Immature natural killer cell (primary cell): ENCODE measurements at regions not wholly inside any gene's neighbourhood (a gene's known extent, or its start where the extent isn't known, plus 50 kb on each side); places are given as distances from the start of the nearest gene placed in this dataset.

Experiments used
- DNase-seq, 3 donors: peaks; one replicate each; pipeline ENCODE4 v3.0.0; 2022; ENCODE audit warnings: mixed read lengths in 1 of 3
- H3K27ac Mint-ChIP-seq, 6 donors: one replicate each; pipeline ENCODE4 v1.8.0; 2020; ENCODE audit warnings: mixed read lengths in 6 of 6, mild to moderate bottlenecking in 5 of 6, inconsistent platforms in 4 of 6, moderate library complexity in 3 of 6
- H3K27me3 Mint-ChIP-seq, 3 donors: one replicate each; pipeline ENCODE4 v1.8.0; 2020 to 2021; ENCODE audit warnings: low read depth in 3 of 3, mild to moderate bottlenecking in 3 of 3, mixed read lengths in 3 of 3, moderate library complexity in 3 of 3, inconsistent platforms in 1 of 3
- H3K36me3 Mint-ChIP-seq, 3 donors: one replicate each; pipeline ENCODE4 v1.8.0; 2020; ENCODE audit warnings: mixed read lengths in 3 of 3, inconsistent platforms in 2 of 3, mild to moderate bottlenecking in 2 of 3
- H3K4me1 Mint-ChIP-seq, 2 donors: one replicate each; pipeline ENCODE4 v1.8.0; 2020; ENCODE audit warnings: inconsistent platforms in 2 of 2, mild to moderate bottlenecking in 2 of 2, mixed read lengths in 2 of 2, moderate library complexity in 1 of 2
- H3K4me3 Mint-ChIP-seq, 5 donors: one replicate each; pipeline ENCODE4 v1.8.0; 2020; ENCODE audit warnings: mild to moderate bottlenecking in 5 of 5, mixed read lengths in 5 of 5, inconsistent platforms in 3 of 5, moderate library complexity in 3 of 5
- H3K9me3 Mint-ChIP-seq, 6 donors: one replicate each; pipeline ENCODE4 v1.8.0; 2020; ENCODE audit warnings: mild to moderate bottlenecking in 6 of 6, mixed read lengths in 6 of 6, inconsistent platforms in 4 of 6, moderate library complexity in 3 of 6

GRCh38 chr7:126222782-126223181 lies 1030.0 kb downstream of the GRM8 start:
- Mint-ChIP-seq H3K27me3 (peaks cover 0 to 5% (median 0%) of the 10 kb centered on the region in 3 donors), H3K9me3 (peaks cover 12 to 53% (median 26%) of the 10 kb centered on the region in 6 donors), H3K27ac (no peak overlapping the region), H3K4me3 (no peak overlapping the region), H3K36me3 (no peaks in the 10 kb centered on the region), H3K4me1 (no peaks in the 10 kb centered on the region)
- DNase-seq: no peak

GRCh38 chr7:126215785-126216184 lies 1037.0 kb downstream of the GRM8 start:
- peaks cover 0 to 2% (median 0%) of the 10 kb centered on the region in 3 donors for H3K27me3 Mint-ChIP-seq
- H3K36me3 Mint-ChIP-seq: no peaks in the 10 kb centered on the region
- H3K4me1 Mint-ChIP-seq: no peaks in the 10 kb centered on the region
- no peak for DNase-seq
- no peak overlapping the region for H3K4me3 Mint-ChIP-seq
- H3K9me3 Mint-ChIP-seq: peaks cover 4 to 42% (median 23%) of the 10 kb centered on the region in 6 donors
- no peak overlapping the region for H3K27ac Mint-ChIP-seq

GRCh38 chr7:126213876-126214275 lies 1038.9 kb downstream of the GRM8 start:
- DNase-seq: no peak
- Mint-ChIP-seq H3K27me3 (peaks cover 0 to 2% (median 0%) of the 10 kb centered on the region in 3 donors), H3K27ac (no peak overlapping the region), H3K4me3 (no peak overlapping the region), H3K9me3 (peaks cover 9 to 31% (median 15%) of the 10 kb centered on the region in 6 donors), H3K4me1 (no peaks in the 10 kb centered on the region), H3K36me3 (no peaks in the 10 kb centered on the region)

GRCh38 chr7:126211875-126212274 lies 1040.9 kb downstream of the GRM8 start:
- H3K9me3 Mint-ChIP-seq: peaks cover 11 to 32% (median 17%) of the 10 kb centered on the region in 6 donors
- H3K4me1 Mint-ChIP-seq: no peaks in the 10 kb centered on the region
- no peak overlapping the region for H3K27ac Mint-ChIP-seq
- H3K4me3 Mint-ChIP-seq: no peak overlapping the region
- no peak for DNase-seq
- no peaks in the 10 kb centered on the region for H3K36me3 Mint-ChIP-seq
- peaks cover 0 to 2% (median 0%) of the 10 kb centered on the region in 3 donors for H3K27me3 Mint-ChIP-seq

- H3K4me1 Mint-ChIP-seq: no peaks in the 10 kb centered on the region
- DNase-seq: no peak
- no peak overlapping the region for H3K4me3 Mint-ChIP-seq
- H3K36me3 Mint-ChIP-seq: no peaks in the 10 kb centered on the region
- H3K27ac Mint-ChIP-seq: no peak overlapping the region
- H3K27me3 Mint-ChIP-seq: peaks cover 0 to 2% (median 0%) of the 10 kb centered on the region in 3 donors
- H3K9me3 Mint-ChIP-seq: peaks cover 11 to 32% (median 15%) of the 10 kb centered on the region in 6 donors
Measured at GRCh38 chr7:126210707-126211106, 1042.0 kb downstream of the GRM8 start.

GRCh38 chr7:126203185-126203584 lies 1049.6 kb downstream of the GRM8 start:
- Mint-ChIP-seq H3K27me3 (no peaks in the 10 kb centered on the region), H3K27ac (no peak overlapping the region), H3K4me3 (no peak overlapping the region), H3K9me3 (peaks cover 0 to 8% (median 5%) of the 10 kb centered on the region in 6 donors), H3K36me3 (no peaks in the 10 kb centered on the region), H3K4me1 (no peaks in the 10 kb centered on the region)
- no peak for DNase-seq

- no peaks in the 10 kb centered on the region for H3K36me3 Mint-ChIP-seq
- no peaks in the 10 kb centered on the region for H3K4me1 Mint-ChIP-seq
- peaks cover 0 to 8% (median 6%) of the 10 kb centered on the region in 6 donors for H3K9me3 Mint-ChIP-seq
- no peaks in the 10 kb centered on the region for H3K27me3 Mint-ChIP-seq
- H3K27ac Mint-ChIP-seq: no peak overlapping the region
- DNase-seq: no peak
- H3K4me3 Mint-ChIP-seq: no peak overlapping the region
Measured at GRCh38 chr7:126202177-126202576, 1050.6 kb downstream of the GRM8 start.

- Mint-ChIP-seq H3K4me3 (no peak overlapping the region), H3K27ac (no peak overlapping the region), H3K27me3 (peaks cover 0 to under 1% (median 0%) of the 10 kb centered on the region in 3 donors), H3K4me1 (no peaks in the 10 kb centered on the region), H3K36me3 (no peaks in the 10 kb centered on the region), H3K9me3 (peaks cover 13 to 74% (median 38%) of the 10 kb centered on the region in 6 donors)
- DNase-seq: no peak
Measured at GRCh38 chr7:126185959-126186580, 1066.7 kb downstream of the GRM8 start.

- no peaks in the 10 kb centered on the region for H3K4me1 Mint-ChIP-seq
- no peaks in the 10 kb centered on the region for H3K36me3 Mint-ChIP-seq
- no peak overlapping the region for H3K4me3 Mint-ChIP-seq
- peaks cover 7 to 39% (median 23%) of the 10 kb centered on the region in 6 donors for H3K9me3 Mint-ChIP-seq
- no peaks in the 10 kb centered on the region for H3K27me3 Mint-ChIP-seq
- no peak overlapping the region for H3K27ac Mint-ChIP-seq
- DNase-seq: no peak
Measured at GRCh38 chr7:126179916-126180315, 1072.8 kb downstream of the GRM8 start.

- Mint-ChIP-seq H3K36me3 (no peaks in the 10 kb centered on the region), H3K9me3 (peaks cover 10 to 38% (median 24%) of the 10 kb centered on the region in 6 donors), H3K27me3 (no peaks in the 10 kb centered on the region), H3K4me3 (no peak overlapping the region), H3K27ac (no peak overlapping the region), H3K4me1 (no peaks in the 10 kb centered on the region)
- DNase-seq: no peak
Measured at GRCh38 chr7:126178865-126179264, 1073.9 kb downstream of the GRM8 start.

- Mint-ChIP-seq H3K9me3 (peaks cover 8 to 34% (median 23%) of the 10 kb centered on the region in 6 donors), H3K4me3 (no peak overlapping the region), H3K4me1 (no peaks in the 10 kb centered on the region), H3K27ac (no peak overlapping the region), H3K27me3 (no peaks in the 10 kb centered on the region), H3K36me3 (no peaks in the 10 kb centered on the region)
- DNase-seq: no peak
Measured at GRCh38 chr7:126177782-126178181, 1075.0 kb downstream of the GRM8 start.

- Mint-ChIP-seq H3K27ac (no peak overlapping the region), H3K36me3 (no peaks in the 10 kb centered on the region), H3K4me3 (no peak overlapping the region), H3K9me3 (peaks cover 2 to 23% (median 13%) of the 10 kb centered on the region in 6 donors), H3K4me1 (no peaks in the 10 kb centered on the region), H3K27me3 (no peaks in the 10 kb centered on the region)
- DNase-seq: no peak
Measured at GRCh38 chr7:126166645-126167044, 1086.1 kb downstream of the GRM8 start.

GRCh38 chr7:126163647-126164046 lies 1089.1 kb downstream of the GRM8 start:
- no peak overlapping the region for H3K4me3 Mint-ChIP-seq
- no peak overlapping the region for H3K27ac Mint-ChIP-seq
- no peaks in the 10 kb centered on the region for H3K36me3 Mint-ChIP-seq
- H3K4me1 Mint-ChIP-seq: no peaks in the 10 kb centered on the region
- peaks cover 6 to 18% (median 11%) of the 10 kb centered on the region in 6 donors for H3K9me3 Mint-ChIP-seq
- H3K27me3 Mint-ChIP-seq: peaks cover 0 to 2% (median 0%) of the 10 kb centered on the region in 3 donors
- DNase-seq: no peak

GRCh38 chr7:126157391-126157790 lies 1095.3 kb downstream of the GRM8 start:
- Mint-ChIP-seq H3K4me1 (no peaks in the 10 kb centered on the region), H3K4me3 (no peak overlapping the region), H3K27me3 (peaks cover 0 to 2% (median 0%) of the 10 kb centered on the region in 3 donors), H3K27ac (no peak overlapping the region), H3K36me3 (no peaks in the 10 kb centered on the region), H3K9me3 (peaks cover 7 to 24% (median 16%) of the 10 kb centered on the region in 6 donors)
- DNase-seq: no peak
